ENCODE measurements at regions not wholly inside any gene's neighbourhood (a gene's known extent, or its start where the extent isn't known, plus 50 kb on each side); places are given as distances from the start of the nearest gene placed in this dataset.

- no peaks in the 10 kb centered on the region for H3K9me3 ChIP-seq
- no peak overlapping the region for H3K27ac ChIP-seq
- H3K4me3 ChIP-seq (replicated peaks in 1 of 3) = no peak overlapping the region
- no peak for DNase-seq
- H3K4me1 ChIP-seq = peaks cover 0 to 4% of the 10 kb centered on the region in 2 donors
- no peaks in the 10 kb centered on the region for H3K36me3 ChIP-seq
- TF ChIP-seq POLR2A (IDR thresholded peaks at IDR 0.05) = no peak
- TF ChIP-seq CTCF (IDR thresholded peaks at IDR 0.05) = no peak
- 48 to 57% methylated on average over 8 of the region's 8 CpGs for whole genome bisulfite sequencing, 2 donors
- H3K27me3 ChIP-seq = no peaks in the 10 kb centered on the region
- intact Hi-C loops (cut with DNase I) = no loop called here
Observed at GRCh38 chr12:118549510-118549980, 173.2 kb downstream of the SUDS3 start.

- no peak for TF ChIP-seq CTCF (IDR thresholded peaks at IDR 0.05)
- no peak for TF ChIP-seq POLR2A (IDR thresholded peaks at IDR 0.05)
Observed at GRCh38 chr12:118553856-118554504, 177.6 kb downstream of the SUDS3 start.

GRCh38 chr12:118558941-118559340, 182.6 kb downstream of the SUDS3 start:
- Histone ChIP-seq H3K36me3 (no peaks in the 10 kb centered on the region), H3K4me3 (replicated peaks in 1 of 3) (no peak overlapping the region), H3K9me3 (no peaks in the 10 kb centered on the region), H3K4me1 (no peaks in the 10 kb centered on the region), H3K27ac (no peak overlapping the region), H3K27me3 (no peaks in the 10 kb centered on the region)
- no peak for DNase-seq
- TF ChIP-seq CTCF (IDR thresholded peaks at IDR 0.05) = no peak
- TF ChIP-seq POLR2A (IDR thresholded peaks at IDR 0.05) = no peak
- WGBS, 2 donors = 80 to 84% methylated on average over 4 of the region's 4 CpGs
- intact Hi-C loops (cut with DNase I) = no loop called here

More at GRCh38 chr12:118553856-118554504, 177.6 kb downstream of the SUDS3 start:
- Histone ChIP-seq H3K27ac (no peak overlapping the region), H3K4me1 (no peaks in the 10 kb centered on the region), H3K9me3 (no peaks in the 10 kb centered on the region), H3K4me3 (replicated peaks in 1 of 3) (no peak overlapping the region), H3K36me3 (no peaks in the 10 kb centered on the region), H3K27me3 (no peaks in the 10 kb centered on the region)
- 31 to 42% methylated on average over 5 of the region's 5 CpGs for WGBS, 2 donors
- no peak for DNase-seq
- intact Hi-C loops (cut with DNase I) = no loop called here

GRCh38 chr12:118560733-118561132, 184.4 kb downstream of the SUDS3 start:
- H3K27ac ChIP-seq = no peak overlapping the region
- no peak overlapping the region for H3K4me3 ChIP-seq (replicated peaks in 1 of 3)
- WGBS, 2 donors = 61 to 71% methylated on average over 4 of the region's 4 CpGs
- no peak for DNase-seq
- H3K27me3 ChIP-seq = no peaks in the 10 kb centered on the region
- TF ChIP-seq POLR2A (IDR thresholded peaks at IDR 0.05) = no peak
- no peak for TF ChIP-seq CTCF (IDR thresholded peaks at IDR 0.05)
- no peaks in the 10 kb centered on the region for H3K36me3 ChIP-seq
- intact Hi-C loops (cut with DNase I) = no loop called here
- H3K4me1 ChIP-seq = no peaks in the 10 kb centered on the region
- H3K9me3 ChIP-seq = no peaks in the 10 kb centered on the region

GRCh38 chr12:118571730-118572129, 195.4 kb downstream of the SUDS3 start:
- no peak overlapping the region for H3K27ac ChIP-seq
- H3K9me3 ChIP-seq = no peaks in the 10 kb centered on the region
- no peaks in the 10 kb centered on the region for H3K27me3 ChIP-seq
- intact Hi-C loops (cut with DNase I) = no loop called here
- H3K4me1 ChIP-seq = no peaks in the 10 kb centered on the region
- DNase-seq = no peak
- no peak overlapping the region for H3K4me3 ChIP-seq (replicated peaks in 1 of 3)
- H3K36me3 ChIP-seq = no peaks in the 10 kb centered on the region
- no peak for TF ChIP-seq POLR2A (IDR thresholded peaks at IDR 0.05)
- TF ChIP-seq CTCF (IDR thresholded peaks at IDR 0.05) = no peak
- 81 to 82% methylated on average over 5 of the region's 5 CpGs for WGBS, 2 donors

Data from thyroid gland (tissue), 4 donors.